Liver (tissue), 3 donors: ENCODE measurements at regions not wholly inside any gene's neighbourhood (a gene's known extent, or its start where the extent isn't known, plus 50 kb on each side); places are given as distances from the start of the nearest gene placed in this dataset.

Source experiments
- CTCF ChIP-seq: fragments of 150-350 bp; IDR thresholded peaks from 2 replicates; pipeline ENCODE4 v1.5.1; 2017; ENCODE audit warnings: improper control_type of control experiment, low read depth, low read length; ENCODE audit not compliant: missing input control
- FOXA1 ChIP-seq: IDR thresholded peaks from 2 replicates; pipeline ENCODE4 v1.6.1; 2016; ENCODE audit warnings: antibody characterized with exemption
- GABPA ChIP-seq, 2 donors: IDR thresholded peaks in 1 of 2; conservative IDR thresholded peaks in 1 of 2; 2 replicates each; pipeline ENCODE4 v1.6.1; 2016; ENCODE audit warnings: antibody characterized with exemption in 2 of 2, mild to moderate bottlenecking in 1 of 2, moderate library complexity in 1 of 2
- JUND ChIP-seq, 2 donors: IDR thresholded peaks; 2 replicates each; pipeline ENCODE4 v1.6.1; 2016; ENCODE audit warnings: antibody characterized with exemption in 2 of 2
- NR2F2 ChIP-seq: IDR thresholded peaks from 2 replicates; pipeline ENCODE4 v1.6.1; 2016; ENCODE audit warnings: antibody characterized with exemption
- RAD21 ChIP-seq, 2 donors: IDR thresholded peaks; 2 replicates each; pipeline ENCODE4 v1.6.1; 2016; ENCODE audit warnings: antibody characterized with exemption in 2 of 2, mild to moderate bottlenecking in 2 of 2
- REST ChIP-seq: IDR thresholded peaks from 2 replicates; pipeline ENCODE4 v1.6.1; 2016; ENCODE audit warnings: antibody characterized with exemption, mild to moderate bottlenecking
- SP1 ChIP-seq: IDR thresholded peaks from 2 replicates; pipeline ENCODE4 v1.6.1; 2018; ENCODE audit warnings: antibody characterized with exemption, mild to moderate bottlenecking
- YY1 ChIP-seq: IDR thresholded peaks from 2 replicates; pipeline ENCODE4 v1.6.1; 2016; ENCODE audit warnings: antibody characterized with exemption, mild to moderate bottlenecking
- TF ChIP-seq, protein P1 (sequence below): IDR thresholded peaks from 2 replicates; pipeline ENCODE4 v1.6.1; 2016; ENCODE audit warnings: antibody characterized with exemption
- TF ChIP-seq, protein P2 (sequence below): IDR thresholded peaks from 2 replicates; pipeline ENCODE4 v1.6.1; 2016; ENCODE audit warnings: antibody characterized with exemption
- donor health status: healthy.
- donor health status: healthy.

- no peak for TF ChIP-seq CTCF
- no peak for TF ChIP-seq GABPA (IDR thresholded peaks at IDR 0.05 in 1 of 2, conservative IDR thresholded peaks at IDR 0.05 in 1 of 2)
- TF ChIP-seq, protein P1, sequence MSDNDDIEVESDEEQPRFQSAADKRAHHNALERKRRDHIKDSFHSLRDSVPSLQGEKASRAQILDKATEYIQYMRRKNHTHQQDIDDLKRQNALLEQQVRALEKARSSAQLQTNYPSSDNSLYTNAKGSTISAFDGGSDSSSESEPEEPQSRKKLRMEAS = no peak
- TF ChIP-seq FOXA1 = no peak
- no peak for TF ChIP-seq JUND (IDR thresholded peaks at IDR 0.05)
- no peak for TF ChIP-seq SP1
- TF ChIP-seq REST = no peak
- TF ChIP-seq YY1 = no peak
- TF ChIP-seq, protein P2, sequence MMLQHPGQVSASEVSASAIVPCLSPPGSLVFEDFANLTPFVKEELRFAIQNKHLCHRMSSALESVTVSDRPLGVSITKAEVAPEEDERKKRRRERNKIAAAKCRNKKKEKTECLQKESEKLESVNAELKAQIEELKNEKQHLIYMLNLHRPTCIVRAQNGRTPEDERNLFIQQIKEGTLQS = no peak
- TF ChIP-seq NR2F2 = no peak
- TF ChIP-seq RAD21 (IDR thresholded peaks at IDR 0.05) = no peak
Observed at GRCh38 chr3:103189941-103190340, 755.1 kb downstream of the ZPLD1 start.
